T-cell (primary cell): ENCODE measurements at regions not wholly inside any gene's neighbourhood (a gene's known extent, or its start where the extent isn't known, plus 50 kb on each side); places are given as distances from the start of the nearest gene placed in this dataset.
"Not testable (repeated sequence)": the region's sequence is repeated elsewhere in the genome, so short reads cannot be mapped to it uniquely, and the experiment has no call there.

Experiments used
- ATAC-seq, 4 experiments: fragments of 200-7000 bp in 3 of 4; fragments of 150-1000 bp in 1 of 4; cut with Tn5 transposase; replicated peaks in 1 of 4; 1 replicate in 3 of 4; 2 replicates in 1 of 4; pipeline ENCODE4 v1.10.0; 2021; ENCODE audit warnings: moderate library complexity in 3 of 4, mild to moderate bottlenecking in 2 of 4, moderate number of reproducible peaks in 1 of 4
- CTCF ChIA-PET, 2 donors: fragments of 300-600 bp; sonication (Branson Sonifier 250); formaldehyde crosslinking; loops; one replicate each; lab custom pipeline; 2022; ENCODE audit warnings: antibody characterized with exemption in 2 of 2; lab: Charles Lee
- POLR2A ChIA-PET, 2 donors: fragments of 300-600 bp; sonication (Branson Sonifier 250); formaldehyde crosslinking; loops; one replicate each; lab custom pipeline; 2022; ENCODE audit warnings: antibody characterized with exemption in 2 of 2; lab: Charles Lee
- DNase-seq, 35 experiments: peaks; one replicate each; pipeline versions ENCODE4 v3.0.0 to v3.0.0-alpha.2; 2013 to 2023
- H3K27ac ChIP-seq: one replicate; pipeline ENCODE4 v1.5.1; 2013; ENCODE audit warnings: low read length
- H3K27me3 ChIP-seq, 2 experiments: replicated peaks in 1 of 2; 1 replicate in 1 of 2; 2 replicates in 1 of 2; pipeline versions ENCODE4 v1.6.1 to v1.7.0; 2013; ENCODE audit warnings: low read length in 1 of 2, mixed read lengths in 1 of 2; ENCODE audit not compliant: control insufficient read depth in 2 of 2, insufficient read depth in 2 of 2; ENCODE audit errors: extremely low read depth in 1 of 2
- H3K36me3 ChIP-seq, 2 donors: 1 replicate in 1 of 2; 2 replicates in 1 of 2; pipeline versions ENCODE4 v1.6.1 to v1.7.0; 2013; ENCODE audit warnings: low read length in 1 of 2; ENCODE audit not compliant: control insufficient read depth in 2 of 2, insufficient read depth in 1 of 2; ENCODE audit errors: extremely low read depth in 1 of 2
- H3K4me1 ChIP-seq, 2 experiments: 1 replicate in 1 of 2; 2 replicates in 1 of 2; pipeline versions ENCODE4 v1.6.1 to v1.7.0; 2013; ENCODE audit warnings: low read length in 2 of 2, mixed read lengths in 1 of 2; ENCODE audit not compliant: insufficient read depth in 2 of 2, control insufficient read depth in 1 of 2; ENCODE audit errors: extremely low read depth in 1 of 2
- H3K4me3 ChIP-seq, 2 donors: 1 replicate in 1 of 2; 2 replicates in 1 of 2; pipeline versions ENCODE4 v1.5.1 to v1.7.0; 2013; ENCODE audit warnings: mild to moderate bottlenecking in 2 of 2, low read length in 1 of 2, moderate library complexity in 1 of 2; ENCODE audit not compliant: control insufficient read depth in 1 of 2; ENCODE audit errors: extremely low read depth in 1 of 2
- H3K9me3 ChIP-seq: 2 replicates; pipeline ENCODE4 v1.7.0; 2013
- H3K27ac Mint-ChIP-seq, 2 donors: one replicate each; pipeline ENCODE4 v1.8.0; 2020 to 2021; ENCODE audit warnings: mild to moderate bottlenecking in 2 of 2, mixed read lengths in 2 of 2
- H3K27me3 Mint-ChIP-seq, 2 donors: one replicate each; pipeline ENCODE4 v1.8.0; 2021 to 2022; ENCODE audit warnings: mixed read lengths in 2 of 2
- H3K36me3 Mint-ChIP-seq: one replicate; pipeline ENCODE4 v1.8.0; 2021; ENCODE audit warnings: mixed read lengths
- H3K4me1 Mint-ChIP-seq, 3 donors: one replicate each; pipeline ENCODE4 v1.8.0; 2020 to 2022; ENCODE audit warnings: mixed read lengths in 3 of 3, mild to moderate bottlenecking in 1 of 3
- H3K4me3 Mint-ChIP-seq, 3 donors: one replicate each; pipeline ENCODE4 v1.8.0; 2020 to 2022; ENCODE audit warnings: mild to moderate bottlenecking in 3 of 3, mixed read lengths in 3 of 3, moderate library complexity in 3 of 3
- H3K9me3 Mint-ChIP-seq, 3 donors: one replicate each; pipeline ENCODE4 v1.8.0; 2020 to 2022; ENCODE audit warnings: mixed read lengths in 3 of 3
- WGBS: methylation state at CpG from one replicate; pipeline ENCODE4 v1.1.5; 2013; ENCODE audit warnings: missing lambda C conversion rate; ENCODE audit not compliant: insufficient coverage; 5-methylcytosine and 5-hydroxymethylcytosine counted together

GRCh38 chr1:238606457-238606856, 715.7 kb upstream of the ZP4 start:
- Mint-ChIP-seq H3K27me3 (no peaks in the 10 kb centered on the region), H3K9me3 (peaks cover 8 to 16% (median 8%) of the 10 kb centered on the region in 3 donors), H3K27ac (no peak overlapping the region), H3K4me1 (no peaks in the 10 kb centered on the region), H3K4me3 (no peak overlapping the region), H3K36me3 (no peaks in the 10 kb centered on the region)
- H3K4me1 ChIP-seq, result no peaks in the 10 kb centered on the region
- H3K27ac ChIP-seq, result no peak overlapping the region
- no peaks in the 10 kb centered on the region for H3K36me3 ChIP-seq
- CTCF ChIA-PET, result no interaction called here
- DNase-seq (no peak), ATAC-seq (no peak)
- H3K27me3 ChIP-seq, result no peaks in the 10 kb centered on the region
- POLR2A ChIA-PET, result no interaction called here
- no CpG with 5 or more reads among the region's 2 CpGs for WGBS
- no peak overlapping the region for H3K4me3 ChIP-seq
- no peaks in the 10 kb centered on the region for H3K9me3 ChIP-seq

GRCh38 chr1:238604357-238604756, 713.6 kb upstream of the ZP4 start:
- Mint-ChIP-seq H3K27me3 (no peaks in the 10 kb centered on the region), H3K4me1 (no peaks in the 10 kb centered on the region), H3K4me3 (no peak overlapping the region), H3K9me3 (peaks cover 4 to 14% (median 4%) of the 10 kb centered on the region in 3 donors), H3K27ac (no peak overlapping the region), H3K36me3 (no peaks in the 10 kb centered on the region)
- Histone ChIP-seq H3K4me1 (no peaks in the 10 kb centered on the region), H3K36me3 (no peaks in the 10 kb centered on the region), H3K27me3 (no peaks in the 10 kb centered on the region), H3K27ac (no peak overlapping the region), H3K4me3 (no peak overlapping the region), H3K9me3 (no peaks in the 10 kb centered on the region)
- POLR2A ChIA-PET, result interaction anchor here in 1 of 2 donors (0.9 kb wide), 1 partner anchor 907 kb away, joined by 4 read pairs; no protein-coding TSS in a partner anchor
- DNase-seq (no peak), ATAC-seq (no peak)
- WGBS, result 100% methylated on average over 1 of the region's 3 CpGs
- CTCF ChIA-PET, result no interaction called here

GRCh38 chr1:238601604-238602003, 710.9 kb upstream of the ZP4 start:
- no CpG with 5 or more reads among the region's 2 CpGs for WGBS
- H3K27me3 Mint-ChIP-seq, H3K4me1 ChIP-seq, H3K36me3 Mint-ChIP-seq, H3K4me3 Mint-ChIP-seq, ATAC-seq, H3K36me3 ChIP-seq, POLR2A ChIA-PET, H3K4me3 ChIP-seq, H3K9me3 Mint-ChIP-seq, DNase-seq, H3K27me3 ChIP-seq, H3K4me1 Mint-ChIP-seq, H3K27ac ChIP-seq, H3K27ac Mint-ChIP-seq, H3K9me3 ChIP-seq, CTCF ChIA-PET: not testable (repeated sequence)

- WGBS, result 100% methylated on average over 2 of the region's 4 CpGs
- POLR2A ChIA-PET, result no interaction called here
Observed at GRCh38 chr1:238596703-238597102, 706.0 kb upstream of the ZP4 start.

GRCh38 chr1:238592621-238593020, 701.9 kb upstream of the ZP4 start:
- H3K36me3 Mint-ChIP-seq, result no peaks in the 10 kb centered on the region
- H3K27me3 Mint-ChIP-seq, result no peaks in the 10 kb centered on the region
- H3K27ac Mint-ChIP-seq, result no peak overlapping the region
- Histone ChIP-seq H3K27ac (no peak overlapping the region), H3K27me3 (no peaks in the 10 kb centered on the region), H3K4me3 (no peak overlapping the region), H3K36me3 (no peaks in the 10 kb centered on the region), H3K9me3 (no peaks in the 10 kb centered on the region), H3K4me1 (no peaks in the 10 kb centered on the region)
- H3K9me3 Mint-ChIP-seq, result peaks cover 5 to 21% (median 12%) of the 10 kb centered on the region in 3 donors
- no peak for DNase-seq
- no peak overlapping the region for H3K4me3 Mint-ChIP-seq
- ChIA-PET CTCF (no interaction called here), POLR2A (no interaction called here)
- 72% methylated on average over 5 of the region's 7 CpGs for WGBS
- no peaks in the 10 kb centered on the region for H3K4me1 Mint-ChIP-seq
- no peak for ATAC-seq

More at GRCh38 chr1:238596703-238597102, 706.0 kb upstream of the ZP4 start:
- Histone ChIP-seq H3K4me1 (no peaks in the 10 kb centered on the region), H3K27ac (no peak overlapping the region), H3K27me3 (no peaks in the 10 kb centered on the region), H3K36me3 (no peaks in the 10 kb centered on the region), H3K4me3 (no peak overlapping the region), H3K9me3 (no peaks in the 10 kb centered on the region)
- H3K9me3 Mint-ChIP-seq, result peaks cover 0 to 9% (median 8%) of the 10 kb centered on the region in 3 donors
- no peak overlapping the region for H3K27ac Mint-ChIP-seq
- H3K4me1 Mint-ChIP-seq, result no peaks in the 10 kb centered on the region
- DNase-seq, result no peak
- no peaks in the 10 kb centered on the region for H3K27me3 Mint-ChIP-seq
- CTCF ChIA-PET, result no interaction called here
- ATAC-seq, result no peak
- no peaks in the 10 kb centered on the region for H3K36me3 Mint-ChIP-seq
- no peak overlapping the region for H3K4me3 Mint-ChIP-seq

GRCh38 chr1:238589843-238590435, 699.2 kb upstream of the ZP4 start:
- no peaks in the 10 kb centered on the region for H3K27me3 Mint-ChIP-seq
- H3K36me3 Mint-ChIP-seq, result no peaks in the 10 kb centered on the region

GRCh38 chr1:238582816-238583215, 692.1 kb upstream of the ZP4 start:
- no CpG with 5 or more reads among the region's 3 CpGs for WGBS
- H3K27me3 Mint-ChIP-seq, result no peaks in the 10 kb centered on the region

More at GRCh38 chr1:238589843-238590435, 699.2 kb upstream of the ZP4 start:
- Mint-ChIP-seq H3K9me3 (peaks cover 5 to 16% (median 15%) of the 10 kb centered on the region in 3 donors), H3K4me3 (no peak overlapping the region), H3K27ac (no peak overlapping the region), H3K4me1 (no peaks in the 10 kb centered on the region)
- DNase-seq (no peak), ATAC-seq (no peak)
- H3K4me3 ChIP-seq, result no peak overlapping the region
- H3K36me3 ChIP-seq, result no peaks in the 10 kb centered on the region
- no peaks in the 10 kb centered on the region for H3K4me1 ChIP-seq
- ChIA-PET CTCF (no interaction called here), POLR2A (no interaction called here)
- WGBS, result 77% methylated on average over 7 of the region's 9 CpGs
- H3K9me3 ChIP-seq, result no peaks in the 10 kb centered on the region
- H3K27ac ChIP-seq, result no peak overlapping the region
- H3K27me3 ChIP-seq, result no peaks in the 10 kb centered on the region

More at GRCh38 chr1:238582816-238583215, 692.1 kb upstream of the ZP4 start:
- Histone ChIP-seq H3K27ac (no peak overlapping the region), H3K4me3 (no peak overlapping the region), H3K27me3 (no peaks in the 10 kb centered on the region), H3K9me3 (no peaks in the 10 kb centered on the region), H3K4me1 (no peaks in the 10 kb centered on the region), H3K36me3 (no peaks in the 10 kb centered on the region)
- ATAC-seq (no peak), DNase-seq (no peak)
- Mint-ChIP-seq H3K9me3 (peaks cover 8 to 17% (median 9%) of the 10 kb centered on the region in 3 donors), H3K27ac (no peak overlapping the region), H3K36me3 (no peaks in the 10 kb centered on the region), H3K4me1 (no peaks in the 10 kb centered on the region), H3K4me3 (no peak overlapping the region)
- POLR2A ChIA-PET, result no interaction called here
- CTCF ChIA-PET, result no interaction called here
